SK-N-SH (cell line): ENCODE measurements at regions not wholly inside any gene's neighbourhood (a gene's known extent, or its start where the extent isn't known, plus 50 kb on each side); places are given as distances from the start of the nearest gene placed in this dataset.

Experiments
- CTCF ChIA-PET: fragments of 300-600, 350-600 bp; formaldehyde crosslinking; extraction: SDS; loops from one replicate; lab custom pipeline; 2021; lab: Yijun Ruan, JAX
- POLR2A ChIA-PET: fragments of 350-600 bp; sonication (Branson Sonifier 250); formaldehyde crosslinking; extraction: SDS; loops from one replicate; lab custom pipeline; 2020; ENCODE audit warnings: antibody characterized with exemption, inconsistent platforms; lab: Yijun Ruan, JAX
- DNase-seq: peaks from one replicate; pipeline ENCODE4 v3.0.0; 2012
- H2AFZ ChIP-seq: fragments of 200-600 bp; sonication (generic); 2 replicates; pipeline ENCODE4 v1.8.1; 2016; ENCODE audit warnings: antibody characterized with exemption, mild to moderate bottlenecking, low read depth
- H3F3A ChIP-seq: fragments of 200-600 bp; sonication (generic); replicated peaks from 2 replicates; pipeline ENCODE3; 2016; ENCODE audit warnings: antibody characterized with exemption, mild to moderate bottlenecking; ENCODE audit not compliant: insufficient read depth
- H3K27ac ChIP-seq, 2 experiments: fragments of 200-500 bp in 1 of 2; fragments of 200-600 bp in 1 of 2; sonication (Bioruptor generic) in 1 of 2; sonication (generic), shearing (Covaris generic) in 1 of 2; 2 replicates each; pipeline versions ENCODE4 v1.5.1 to v1.6.1; 2014 to 2016; ENCODE audit warnings: low read depth in 2 of 2, inconsistent platforms in 1 of 2, low read length in 1 of 2, mild to moderate bottlenecking in 1 of 2, mixed read lengths in 1 of 2
- H3K27me3 ChIP-seq: fragments of 200-600 bp; sonication (generic), shearing (Covaris generic); 2 replicates; pipeline ENCODE4 v1.6.1; 2016; ENCODE audit warnings: mixed run types; ENCODE audit not compliant: insufficient read depth
- H3K36me3 ChIP-seq, 2 experiments: fragments of 200-500 bp in 1 of 2; fragments of 200-600 bp in 1 of 2; sonication (Bioruptor generic) in 1 of 2; sonication (generic) in 1 of 2; replicated peaks in 1 of 2; 2 replicates each; pipeline versions ENCODE3 to v1.5.1; 2014 to 2016; ENCODE audit warnings: low read length in 1 of 2, mild to moderate bottlenecking in 1 of 2; ENCODE audit not compliant: insufficient read depth in 2 of 2, control insufficient read depth in 1 of 2
- H3K4me1 ChIP-seq, 2 experiments: fragments of 200-500 bp in 1 of 2; fragments of 200-600 bp in 1 of 2; sonication (Bioruptor generic) in 1 of 2; sonication (generic), shearing (Covaris generic) in 1 of 2; 2 replicates each; pipeline versions ENCODE4 v1.5.1 to v1.6.1; 2014 to 2016; ENCODE audit warnings: low read depth in 1 of 2, low read length in 1 of 2, mixed run types in 1 of 2; ENCODE audit not compliant: insufficient read depth in 2 of 2, control insufficient read depth in 1 of 2
- H3K4me2 ChIP-seq: fragments of 200-600 bp; sonication (generic), shearing (Covaris generic); 2 replicates; pipeline ENCODE4 v1.6.1; 2017; ENCODE audit warnings: mixed run types
- H3K4me3 ChIP-seq, 2 experiments: fragments of 200-500 bp in 1 of 2; fragments of 200-600 bp in 1 of 2; sonication (Bioruptor generic) in 1 of 2; sonication (generic), shearing (Covaris generic) in 1 of 2; 2 replicates each; pipeline versions ENCODE4 v1.5.1 to v1.8.1; 2014 to 2016; ENCODE audit warnings: low read depth in 2 of 2, inconsistent platforms in 1 of 2, low read length in 1 of 2, mild to moderate bottlenecking in 1 of 2, mixed read lengths in 1 of 2, moderate library complexity in 1 of 2
- H3K79me2 ChIP-seq: fragments of 200-600 bp; sonication (generic); 2 replicates; pipeline ENCODE4 v1.8.1; 2017; ENCODE audit warnings: mild to moderate bottlenecking; ENCODE audit not compliant: insufficient read depth
- H3K9ac ChIP-seq: fragments of 200-600 bp; sonication (generic); 2 replicates; pipeline ENCODE4 v1.6.1; 2017; ENCODE audit warnings: mixed run types
- H3K9me2 ChIP-seq: fragments of 200-600 bp; sonication (generic); 2 replicates; pipeline ENCODE4 v1.6.1; 2017; ENCODE audit warnings: mixed run types
- H3K9me3 ChIP-seq: fragments of 200-600 bp; sonication (generic); 2 replicates; pipeline ENCODE4 v1.6.1; 2017; ENCODE audit warnings: mixed run types, mild to moderate bottlenecking, moderate library complexity
- H4K20me1 ChIP-seq: fragments of 200-600 bp; sonication (generic); 2 replicates; pipeline ENCODE4 v1.6.1; 2017; ENCODE audit warnings: mild to moderate bottlenecking, mixed run types; ENCODE audit not compliant: insufficient read depth
- EP300 ChIP-seq, 2 experiments: IDR thresholded peaks; 2 replicates each; pipeline versions ENCODE4 v1.4.0 to v1.6.1; 2012; ENCODE audit warnings: borderline replicate concordance in 1 of 2, low read depth in 1 of 2, low read length in 1 of 2
- JUND ChIP-seq: IDR thresholded peaks from 2 replicates; pipeline ENCODE4 v1.4.0; 2012
- NFIC ChIP-seq: IDR thresholded peaks from 2 replicates; pipeline ENCODE4 v1.4.0; 2012; ENCODE audit warnings: borderline replicate concordance
- RCOR1 ChIP-seq: fragments of 150-350 bp; IDR thresholded peaks from 2 replicates; pipeline ENCODE4 v1.6.1; 2017; ENCODE audit warnings: antibody characterized with exemption, low read length
- RXRA ChIP-seq: IDR thresholded peaks from 2 replicates; pipeline ENCODE4 v1.4.0; 2012; ENCODE audit warnings: low read depth, mild to moderate bottlenecking, borderline replicate concordance
- TAF1 ChIP-seq: IDR thresholded peaks from 2 replicates; pipeline ENCODE4 v1.6.1; 2012; ENCODE audit warnings: low read depth, mild to moderate bottlenecking, low read length, moderate library complexity, borderline replicate concordance
- WGBS: methylation state at CpG from one replicate; pipeline ENCODE4 v1.1.6; 2017; ENCODE audit warnings: low lambda C conversion rate; 5-methylcytosine and 5-hydroxymethylcytosine counted together
- TF ChIP-seq, protein P1 (sequence below): fragments of 200-600 bp; sonication (generic); IDR thresholded peaks from 2 replicates; pipeline ENCODE4 v1.6.1; 2017; ENCODE audit warnings: antibody characterized with exemption, mild to moderate bottlenecking, moderate library complexity
- TF ChIP-seq, protein P2 (sequence below): fragments of 150-350 bp; IDR thresholded peaks from 2 replicates; pipeline ENCODE4 v1.6.1; 2016; ENCODE audit warnings: mild to moderate bottlenecking, low read depth, low read length

DNA sequence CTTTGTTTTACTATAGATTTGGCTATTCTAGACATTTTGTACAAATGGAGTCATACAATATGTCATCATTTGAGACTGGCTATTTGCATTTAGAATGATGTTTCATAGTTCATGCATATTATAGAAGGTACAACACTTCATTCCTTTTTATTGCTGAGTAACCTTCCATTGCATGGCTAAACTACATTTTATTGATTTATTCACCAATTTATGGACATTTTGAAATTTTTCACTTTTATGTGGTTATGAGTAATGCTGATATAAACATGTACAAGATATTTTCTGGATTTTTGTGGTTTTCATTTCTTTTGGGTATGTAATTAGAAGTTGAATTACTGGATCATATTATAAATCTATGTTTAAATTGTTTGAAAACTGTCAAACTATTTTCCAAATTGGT is 710.3 kb upstream of the SLITRK5 start:
- CTCF ChIA-PET, result no interaction called here

DNA sequence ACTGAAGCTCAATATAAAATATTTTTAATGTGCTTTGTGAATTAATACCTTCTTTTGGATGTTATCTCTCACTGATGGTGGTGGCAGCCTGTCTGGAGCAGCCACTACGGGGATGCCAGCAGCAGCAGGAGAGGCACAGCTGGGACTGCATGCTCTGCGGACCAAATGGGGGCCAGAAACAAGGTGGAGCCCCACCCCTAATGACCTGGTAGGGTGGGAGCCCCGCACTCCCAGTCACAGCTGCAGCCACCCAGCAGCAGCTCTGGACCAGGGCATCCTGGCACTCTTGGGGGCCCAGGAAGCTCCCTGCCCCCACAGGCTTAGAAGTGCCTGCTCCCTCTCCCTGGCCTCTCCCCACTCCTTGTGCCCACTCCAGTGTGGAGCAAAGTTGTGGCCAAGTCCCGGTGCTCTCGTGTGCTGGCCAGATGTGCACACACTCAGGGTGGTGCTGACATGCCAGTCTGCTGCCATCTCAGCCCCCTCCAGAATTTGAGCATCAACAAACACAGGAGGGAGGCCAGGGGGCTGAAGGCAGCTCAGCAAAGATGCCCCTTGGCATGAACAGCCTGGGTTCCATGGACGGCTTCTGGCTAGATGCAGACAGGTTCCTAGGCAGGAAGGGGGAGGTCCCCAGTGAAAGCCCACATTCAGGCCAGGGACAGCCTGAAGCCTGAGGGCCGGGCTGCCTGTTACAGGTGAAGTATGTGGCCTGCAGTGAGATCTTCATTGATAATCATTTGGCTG is 696.7 kb upstream of the SLITRK5 start:
- 0% methylated on average over 5 of the region's 7 CpGs for WGBS

More for the DNA sequence above, 710.3 kb upstream of the SLITRK5 start:
- POLR2A ChIA-PET, result no interaction called here
- Histone ChIP-seq H3K4me3 (no peak overlapping the region), H3K36me3 (no peaks in the 10 kb centered on the region), H3K27ac (no peak overlapping the region), H3K9me3 (no peaks in the 10 kb centered on the region), H3K27me3 (no peaks in the 10 kb centered on the region), H3K4me2 (no peak overlapping the region), H2AFZ (no peak overlapping the region), H3F3A (no peaks in the 10 kb centered on the region), H3K4me1 (no peaks in the 10 kb centered on the region), H3K9me2 (0 out of 2 replicates have a peak, but pooled peaks cover 3% of the 10 kb centered on the region), H3K79me2 (no peaks in the 10 kb centered on the region; the same call in 1 of the 2 replicates), H4K20me1 (no peaks in the 10 kb centered on the region), H3K9ac (no peak overlapping the region)
- no peak for DNase-seq
- TF ChIP-seq TAF1, result no peak
- TF ChIP-seq, protein P1, sequence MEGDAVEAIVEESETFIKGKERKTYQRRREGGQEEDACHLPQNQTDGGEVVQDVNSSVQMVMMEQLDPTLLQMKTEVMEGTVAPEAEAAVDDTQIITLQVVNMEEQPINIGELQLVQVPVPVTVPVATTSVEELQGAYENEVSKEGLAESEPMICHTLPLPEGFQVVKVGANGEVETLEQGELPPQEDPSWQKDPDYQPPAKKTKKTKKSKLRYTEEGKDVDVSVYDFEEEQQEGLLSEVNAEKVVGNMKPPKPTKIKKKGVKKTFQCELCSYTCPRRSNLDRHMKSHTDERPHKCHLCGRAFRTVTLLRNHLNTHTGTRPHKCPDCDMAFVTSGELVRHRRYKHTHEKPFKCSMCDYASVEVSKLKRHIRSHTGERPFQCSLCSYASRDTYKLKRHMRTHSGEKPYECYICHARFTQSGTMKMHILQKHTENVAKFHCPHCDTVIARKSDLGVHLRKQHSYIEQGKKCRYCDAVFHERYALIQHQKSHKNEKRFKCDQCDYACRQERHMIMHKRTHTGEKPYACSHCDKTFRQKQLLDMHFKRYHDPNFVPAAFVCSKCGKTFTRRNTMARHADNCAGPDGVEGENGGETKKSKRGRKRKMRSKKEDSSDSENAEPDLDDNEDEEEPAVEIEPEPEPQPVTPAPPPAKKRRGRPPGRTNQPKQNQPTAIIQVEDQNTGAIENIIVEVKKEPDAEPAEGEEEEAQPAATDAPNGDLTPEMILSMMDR, result no peak

DNA sequence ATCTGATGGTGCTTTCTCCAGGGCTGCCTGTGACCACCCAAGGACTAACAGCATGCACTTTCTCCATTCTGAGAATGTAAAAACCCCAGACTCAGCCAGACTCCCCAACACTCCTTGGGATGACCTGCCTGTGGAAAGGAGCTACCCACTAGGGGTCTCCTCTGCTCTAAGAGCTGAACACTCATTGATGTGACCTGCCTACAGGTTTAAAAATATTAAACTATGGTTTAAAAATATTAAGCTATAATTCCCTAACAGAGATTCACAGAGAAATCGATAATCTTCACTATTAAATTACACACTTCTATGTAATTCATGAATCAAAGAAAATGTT is 696.2 kb upstream of the SLITRK5 start:
- no peaks in the 10 kb centered on the region for H4K20me1 ChIP-seq
- no peaks in the 10 kb centered on the region for H3K27me3 ChIP-seq
- no peaks in the 10 kb centered on the region for H3K9me3 ChIP-seq
- no peak overlapping the region for H3K4me2 ChIP-seq
- no peaks in the 10 kb centered on the region for H3F3A ChIP-seq
- WGBS, result 9% methylated on average over 1 of the region's 1 CpG
- no peak overlapping the region for H3K4me3 ChIP-seq
- no peaks in the 10 kb centered on the region for H3K36me3 ChIP-seq
- TF ChIP-seq, protein P2, sequence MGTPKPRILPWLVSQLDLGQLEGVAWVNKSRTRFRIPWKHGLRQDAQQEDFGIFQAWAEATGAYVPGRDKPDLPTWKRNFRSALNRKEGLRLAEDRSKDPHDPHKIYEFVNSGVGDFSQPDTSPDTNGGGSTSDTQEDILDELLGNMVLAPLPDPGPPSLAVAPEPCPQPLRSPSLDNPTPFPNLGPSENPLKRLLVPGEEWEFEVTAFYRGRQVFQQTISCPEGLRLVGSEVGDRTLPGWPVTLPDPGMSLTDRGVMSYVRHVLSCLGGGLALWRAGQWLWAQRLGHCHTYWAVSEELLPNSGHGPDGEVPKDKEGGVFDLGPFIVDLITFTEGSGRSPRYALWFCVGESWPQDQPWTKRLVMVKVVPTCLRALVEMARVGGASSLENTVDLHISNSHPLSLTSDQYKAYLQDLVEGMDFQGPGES, result no peak
- TF ChIP-seq RCOR1 (no peak), NFIC (no peak), EP300 (IDR thresholded peaks at IDR 0.05; ENCODE audit: borderline replicate concordance in 1 of 2, low read depth in 1 of 2, low read length in 1 of 2) (no peak), RXRA (no peak), JUND (no peak)
- H3K4me1 ChIP-seq, result no peaks in the 10 kb centered on the region
- H2AFZ ChIP-seq, result no peak overlapping the region
- POLR2A ChIA-PET, result no interaction called here
- CTCF ChIA-PET, result no interaction called here
- no peak overlapping the region for H3K27ac ChIP-seq
- H3K79me2 ChIP-seq, result no peaks in the 10 kb centered on the region
- no peak overlapping the region for H3K9ac ChIP-seq
- no peaks in the 10 kb centered on the region for H3K9me2 ChIP-seq
- DNase-seq, result no peak

More for the DNA sequence above, 696.7 kb upstream of the SLITRK5 start:
- H3K4me3 ChIP-seq, result no peak overlapping the region
- H3F3A ChIP-seq, result no peaks in the 10 kb centered on the region
- no peaks in the 10 kb centered on the region for H3K79me2 ChIP-seq
- no peaks in the 10 kb centered on the region for H3K36me3 ChIP-seq
- no peaks in the 10 kb centered on the region for H3K4me1 ChIP-seq
- POLR2A ChIA-PET, result no interaction called here
- H2AFZ ChIP-seq, result no peak overlapping the region
- H3K27me3 ChIP-seq, result no peaks in the 10 kb centered on the region
- H3K9ac ChIP-seq, result no peak overlapping the region
- no peaks in the 10 kb centered on the region for H4K20me1 ChIP-seq
- no peak for DNase-seq
- no peaks in the 10 kb centered on the region for H3K9me2 ChIP-seq
- H3K9me3 ChIP-seq, result no peaks in the 10 kb centered on the region
- H3K4me2 ChIP-seq, result no peak overlapping the region
- TF ChIP-seq TAF1, result no peak
- no peak overlapping the region for H3K27ac ChIP-seq
- CTCF ChIA-PET, result no interaction called here
